Calu3 (cell line): ENCODE measurements at regions not wholly inside any gene's neighbourhood (a gene's known extent, or its start where the extent isn't known, plus 50 kb on each side); places are given as distances from the start of the nearest gene placed in this dataset.

Source experiments
- BruUV-seq: library from RNA; stranded (reverse); fragments of 400-500 nt; replicated peaks from 2 replicates; lab custom pipeline; 2021; lab: Mats Ljungman, UMichigan
- CTCF ChIA-PET: fragments of 300-600 bp; sonication (Branson Sonifier 250); formaldehyde crosslinking; loops from one replicate; lab custom pipeline; 2022; ENCODE audit warnings: antibody characterized with exemption; lab: Charles Lee
- DNase-seq: peaks from one replicate; pipeline ENCODE4 v3.0.0; 2022
- H3K27ac Mint-ChIP-seq: one replicate; pipeline ENCODE4 v1.8.0; 2022; ENCODE audit warnings: mixed read lengths; ENCODE audit not compliant: unreplicated experiment
- H3K27me3 Mint-ChIP-seq: one replicate; pipeline ENCODE4 v1.8.0; 2022; ENCODE audit warnings: mixed read lengths; ENCODE audit not compliant: unreplicated experiment
- H3K36me3 Mint-ChIP-seq: one replicate; pipeline ENCODE4 v1.8.0; 2022; ENCODE audit warnings: mild to moderate bottlenecking, moderate library complexity, mixed read lengths; ENCODE audit not compliant: insufficient read depth, unreplicated experiment
- H3K4me1 Mint-ChIP-seq: one replicate; pipeline ENCODE4 v1.8.0; 2022; ENCODE audit warnings: mild to moderate bottlenecking, low read depth, mixed read lengths; ENCODE audit not compliant: unreplicated experiment
- H3K4me3 Mint-ChIP-seq: one replicate; pipeline ENCODE4 v1.8.0; 2022; ENCODE audit warnings: mild to moderate bottlenecking, low read depth, moderate library complexity, mixed read lengths; ENCODE audit not compliant: unreplicated experiment
- H3K9me3 Mint-ChIP-seq: one replicate; pipeline ENCODE4 v1.8.0; 2022; ENCODE audit warnings: low read depth, mixed read lengths; ENCODE audit not compliant: unreplicated experiment
- intact Hi-C: fragments of 100-400 bp; cut with micrococcal nuclease; formaldehyde crosslinking; loops from one replicate; pipeline ENCODE4 v1.10.0; 2022; ENCODE audit not compliant: unreplicated experiment
- TF ChIP-seq, protein P1 (sequence below): fragments of 200-600 bp; IDR thresholded peaks from one replicate; pipeline ENCODE4 v1.8.0; 2022; ENCODE audit warnings: antibody characterized with exemption; ENCODE audit not compliant: unreplicated experiment

DNA sequence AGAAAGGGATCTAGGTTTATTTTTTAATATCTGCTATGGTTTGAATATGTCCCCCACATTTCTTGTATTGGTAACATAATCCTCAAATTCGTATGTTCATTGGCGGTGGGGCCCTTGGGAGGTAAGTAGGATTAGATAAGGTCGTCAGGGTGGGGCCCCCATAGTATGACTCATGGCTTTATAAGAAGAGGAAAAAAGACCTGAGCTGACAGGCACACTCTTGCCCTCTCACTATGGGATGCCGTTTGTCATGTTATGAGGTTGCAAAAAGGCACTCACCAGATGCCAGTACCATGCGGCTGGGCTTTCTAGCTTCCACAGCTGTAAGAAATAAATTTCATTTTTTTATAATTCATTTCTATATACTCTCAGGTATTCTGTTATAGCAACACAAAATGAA, 67.3 kb upstream of the SGCD start:
- no peak for DNase-seq
- CTCF ChIA-PET, result no interaction called here
- H3K27ac Mint-ChIP-seq, result no peak overlapping the region
- no peaks in the 10 kb centered on the region for H3K4me1 Mint-ChIP-seq
- TF ChIP-seq, protein P1, sequence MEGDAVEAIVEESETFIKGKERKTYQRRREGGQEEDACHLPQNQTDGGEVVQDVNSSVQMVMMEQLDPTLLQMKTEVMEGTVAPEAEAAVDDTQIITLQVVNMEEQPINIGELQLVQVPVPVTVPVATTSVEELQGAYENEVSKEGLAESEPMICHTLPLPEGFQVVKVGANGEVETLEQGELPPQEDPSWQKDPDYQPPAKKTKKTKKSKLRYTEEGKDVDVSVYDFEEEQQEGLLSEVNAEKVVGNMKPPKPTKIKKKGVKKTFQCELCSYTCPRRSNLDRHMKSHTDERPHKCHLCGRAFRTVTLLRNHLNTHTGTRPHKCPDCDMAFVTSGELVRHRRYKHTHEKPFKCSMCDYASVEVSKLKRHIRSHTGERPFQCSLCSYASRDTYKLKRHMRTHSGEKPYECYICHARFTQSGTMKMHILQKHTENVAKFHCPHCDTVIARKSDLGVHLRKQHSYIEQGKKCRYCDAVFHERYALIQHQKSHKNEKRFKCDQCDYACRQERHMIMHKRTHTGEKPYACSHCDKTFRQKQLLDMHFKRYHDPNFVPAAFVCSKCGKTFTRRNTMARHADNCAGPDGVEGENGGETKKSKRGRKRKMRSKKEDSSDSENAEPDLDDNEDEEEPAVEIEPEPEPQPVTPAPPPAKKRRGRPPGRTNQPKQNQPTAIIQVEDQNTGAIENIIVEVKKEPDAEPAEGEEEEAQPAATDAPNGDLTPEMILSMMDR, result no peak
- no TSS peak for BruUV-seq
- H3K27me3 Mint-ChIP-seq, result no peaks in the 10 kb centered on the region
- intact Hi-C loops, result no loop called here
- no peak overlapping the region for H3K4me3 Mint-ChIP-seq
- peaks cover 13% of the 10 kb centered on the region for H3K9me3 Mint-ChIP-seq
- no peaks in the 10 kb centered on the region for H3K36me3 Mint-ChIP-seq

DNA sequence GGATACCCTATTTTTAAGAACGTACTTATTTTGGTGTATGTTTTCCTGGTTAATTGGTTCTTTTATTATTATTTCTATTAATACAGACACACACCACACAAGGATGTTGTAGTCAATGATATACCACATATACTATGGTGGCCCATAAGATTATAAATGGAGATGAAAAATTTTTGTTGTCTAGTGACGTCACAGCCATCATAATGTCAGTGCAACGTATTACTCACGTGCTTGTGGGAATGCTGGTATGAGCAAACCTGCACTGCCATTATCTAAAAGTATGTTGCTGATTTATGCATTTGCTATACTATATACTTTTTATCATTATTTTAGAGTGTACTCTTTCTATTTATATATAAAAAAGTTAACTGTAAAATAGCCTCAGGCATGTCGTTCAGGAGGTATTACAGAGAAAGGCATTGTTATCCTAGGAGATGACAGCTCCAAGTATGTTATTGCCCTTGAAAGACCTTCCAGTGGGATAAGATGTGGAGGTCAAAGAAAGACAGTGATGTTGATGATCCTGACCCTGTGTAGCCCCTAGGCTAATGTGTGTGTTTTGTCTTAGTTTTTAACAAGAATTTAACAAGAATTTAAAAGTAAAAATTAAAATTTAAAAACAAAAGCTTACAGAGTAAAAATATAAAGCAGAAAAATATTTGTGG, 65.6 kb upstream of the SGCD start:
- intact Hi-C loops, result no loop called here
- Mint-ChIP-seq H3K4me1 (no peaks in the 10 kb centered on the region), H3K4me3 (no peak overlapping the region), H3K9me3 (peaks cover 7% of the 10 kb centered on the region), H3K36me3 (no peaks in the 10 kb centered on the region), H3K27ac (no peak overlapping the region), H3K27me3 (no peaks in the 10 kb centered on the region)
- TF ChIP-seq, protein P1, result no peak
- CTCF ChIA-PET, result no interaction called here
- no peak for DNase-seq
- no TSS peak for BruUV-seq

DNA sequence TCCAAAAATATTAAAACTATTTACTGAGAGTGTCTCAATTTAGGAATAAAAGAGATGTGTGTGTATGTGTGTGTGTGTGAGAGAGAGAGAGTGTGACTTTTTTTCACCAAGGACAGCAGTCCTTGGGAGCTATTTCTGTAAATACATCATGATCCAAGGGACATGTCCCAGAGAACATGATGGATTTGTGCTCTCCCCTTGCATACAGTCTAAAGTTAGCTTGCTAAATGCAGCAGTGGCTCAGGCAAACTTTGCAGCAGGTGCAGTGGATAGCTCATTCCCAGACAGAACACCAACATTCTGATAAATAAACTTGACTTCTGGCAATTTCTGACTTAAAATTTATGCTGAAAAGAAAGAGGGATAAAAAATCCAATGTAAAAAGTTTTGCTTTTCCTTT, 55.4 kb upstream of the SGCD start:
- BruUV-seq, result no TSS peak
- H3K4me3 Mint-ChIP-seq, result no peak overlapping the region
- no peaks in the 10 kb centered on the region for H3K27me3 Mint-ChIP-seq
- TF ChIP-seq, protein P1, result no peak
- H3K36me3 Mint-ChIP-seq, result no peaks in the 10 kb centered on the region
- CTCF ChIA-PET, result no interaction called here
- H3K4me1 Mint-ChIP-seq, result no peaks in the 10 kb centered on the region
- no peak for DNase-seq
- intact Hi-C loops, result no loop called here
- H3K9me3 Mint-ChIP-seq, result peaks cover 14% of the 10 kb centered on the region
- no peak overlapping the region for H3K27ac Mint-ChIP-seq

DNA sequence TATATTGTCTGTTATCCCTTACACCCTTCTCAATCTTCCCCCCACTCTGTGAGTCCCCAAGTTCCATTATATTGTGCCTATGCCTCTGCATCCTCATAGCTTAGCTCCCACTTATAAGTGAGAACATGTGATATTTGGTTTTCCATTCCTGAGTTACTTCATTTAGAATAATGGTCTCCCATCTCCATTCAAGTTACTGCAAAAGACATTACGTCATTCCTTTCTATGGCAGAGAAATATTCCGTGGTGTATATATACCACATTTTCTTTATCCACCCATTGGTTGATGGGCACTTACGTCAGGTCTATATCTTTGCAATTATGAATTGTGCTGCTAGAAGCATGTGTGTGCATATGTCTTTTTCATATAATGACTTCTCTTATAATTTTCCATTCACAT, 54.8 kb upstream of the SGCD start:
- intact Hi-C loops, result no loop called here
- no peak for DNase-seq
- Mint-ChIP-seq H3K9me3 (peaks cover 10% of the 10 kb centered on the region), H3K27ac (no peak overlapping the region), H3K4me1 (no peaks in the 10 kb centered on the region), H3K4me3 (no peak overlapping the region), H3K36me3 (no peaks in the 10 kb centered on the region), H3K27me3 (no peaks in the 10 kb centered on the region)
- no TSS peak for BruUV-seq
- CTCF ChIA-PET, result no interaction called here
- TF ChIP-seq, protein P1, result no peak
